ENCODE measurements at regions not wholly inside any gene's neighbourhood (a gene's known extent, or its start where the extent isn't known, plus 50 kb on each side); places are given as distances from the start of the nearest gene placed in this dataset.

GRCh38 chr9:27817747-27818146 is 244.5 kb upstream of the C9orf72 start:
- no peak for ATAC-seq
- Histone ChIP-seq H3K4me2 (ENCODE audit: insufficient read depth, low read length) (no peak overlapping the region), H3K9ac (ENCODE audit: insufficient read depth in 1 of 2, low read depth in 2 of 2, low read length in 2 of 2) (no peak overlapping the region), H3K27ac (ENCODE audit: extremely low read depth, low read depth, low read length) (no peak overlapping the region), H3K9me3 (replicated peaks; ENCODE audit: control insufficient read depth, insufficient read depth, low read depth, low read length) (no peaks in the 10 kb centered on the region), H3K4me1 (replicated peaks in 1 of 2; ENCODE audit: control insufficient read depth in 2 of 2, insufficient read depth in 2 of 2, low read length in 2 of 2) (no peaks in the 10 kb centered on the region), H2AFZ (ENCODE audit: low read depth, low read length) (no peak overlapping the region), H3K79me2 (ENCODE audit: control insufficient read depth, insufficient read depth, low read length) (no peaks in the 10 kb centered on the region), H3K36me3 (ENCODE audit: control insufficient read depth, insufficient read depth, low read length) (no peaks in the 10 kb centered on the region), H4K20me1 (replicated peaks; ENCODE audit: control insufficient read depth, insufficient read depth, low read length) (no peaks in the 10 kb centered on the region), H3K9me1 (ENCODE audit: control insufficient read depth, insufficient read depth, low read length) (no peaks in the 10 kb centered on the region), H3K27me3 (ENCODE audit: control insufficient read depth in 2 of 2, insufficient read depth in 2 of 2, low read length in 2 of 2) (no peaks in the 10 kb centered on the region), H3K4me3 (no peak overlapping the region)
- no peak for DNase-seq (ENCODE audit: extremely low read depth in 1 of 4, low spot score in 3 of 4)
- intact Hi-C loops (cut with micrococcal nuclease) (no loop called here), in situ Hi-C loops (cut with MboI) (no loop called here)
- ChIA-PET POLR2A (no interaction called here), CTCF (ENCODE audit: low intra/inter-chr PET ratio) (no interaction called here)
- BruUV-seq (replicated peaks) = no TSS peak
- TF ChIP-seq, protein P1, sequence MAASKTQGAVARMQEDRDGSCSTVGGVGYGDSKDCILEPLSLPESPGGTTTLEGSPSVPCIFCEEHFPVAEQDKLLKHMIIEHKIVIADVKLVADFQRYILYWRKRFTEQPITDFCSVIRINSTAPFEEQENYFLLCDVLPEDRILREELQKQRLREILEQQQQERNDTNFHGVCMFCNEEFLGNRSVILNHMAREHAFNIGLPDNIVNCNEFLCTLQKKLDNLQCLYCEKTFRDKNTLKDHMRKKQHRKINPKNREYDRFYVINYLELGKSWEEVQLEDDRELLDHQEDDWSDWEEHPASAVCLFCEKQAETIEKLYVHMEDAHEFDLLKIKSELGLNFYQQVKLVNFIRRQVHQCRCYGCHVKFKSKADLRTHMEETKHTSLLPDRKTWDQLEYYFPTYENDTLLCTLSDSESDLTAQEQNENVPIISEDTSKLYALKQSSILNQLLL (CRISPR knock-in tag; IDR thresholded peaks at IDR 0.05; ENCODE audit: borderline replicate concordance) = no peak
- no peak for TF ChIP-seq SRSF7 (optimal IDR thresholded peaks at IDR 0.05; ENCODE audit: low read depth, low read length)
- no peak for TF ChIP-seq CBFA2T2 (conservative IDR thresholded peaks at IDR 0.05)
- TF ChIP-seq TAF7 (tag; IDR thresholded peaks at IDR 0.05) = no peak
- TF ChIP-seq TFE3 (CRISPR knock-in tag; IDR thresholded peaks at IDR 0.05) = no peak
- TF ChIP-seq SETDB1 (IDR thresholded peaks at IDR 0.05; ENCODE audit: low read length) = no peak
- 0% methylated on average over 1 of the region's 3 CpGs for WGBS (ENCODE audit: insufficient coverage, low coverage, missing lambda C conversion rate)
- no peak for FAIRE-seq

Measured in K562 (cell line).